K562 (cell line): ENCODE measurements at regions not wholly inside any gene's neighbourhood (a gene's known extent, or its start where the extent isn't known, plus 50 kb on each side); places are given as distances from the start of the nearest gene placed in this dataset.

ENCODE experiments used
- CAMTA2 ChIP-seq: fragments of 250-450 bp; sonication (Bioruptor Pico); conservative IDR thresholded peaks from 2 replicates; pipeline ENCODE4 v1.5.1; 2022
- CHCHD3 ChIP-seq: fragments of 250-450 bp; sonication (Bioruptor Pico); IDR thresholded peaks from 2 replicates; pipeline ENCODE4 v2.1.2; 2022; ENCODE audit warnings: mild to moderate bottlenecking
- KDM4B ChIP-seq, 2 experiments: fragments of 450-650 bp in 1 of 2; sonication (generic) in 1 of 2; IDR thresholded peaks; 2 replicates each; pipeline ENCODE4 v1.6.1; 2016 to 2017; ENCODE audit warnings: borderline replicate concordance in 2 of 2, antibody characterized with exemption in 1 of 2, low read depth in 1 of 2, mild to moderate bottlenecking in 1 of 2
- MED1 ChIP-seq: sonication (generic); formaldehyde crosslinking; IDR thresholded peaks from 2 replicates; pipeline ENCODE4 v1.8.1; 2023; ENCODE audit warnings: missing genetic modification reagents, borderline replicate concordance
- MTA3 ChIP-seq: fragments of 450-650 bp; formaldehyde crosslinking; IDR thresholded peaks from 2 replicates; pipeline ENCODE4 v1.6.1; 2017; ENCODE audit warnings: mild to moderate bottlenecking, borderline replicate concordance
- RAD51 ChIP-seq: fragments of 450-650 bp; IDR thresholded peaks from 2 replicates; pipeline ENCODE4 v1.7.1; 2016; ENCODE audit warnings: low read depth, mild to moderate bottlenecking, borderline replicate concordance
- ZC3H11A ChIP-seq: IDR thresholded peaks from 2 replicates; pipeline ENCODE4 v1.6.1; 2012; ENCODE audit warnings: low read depth, low read length, improper control_type of control experiment
- ZNF134 ChIP-seq: fragments of 250-450 bp; sonication (Bioruptor Pico); conservative IDR thresholded peaks from 2 replicates; pipeline ENCODE4 v1.4.0; 2020
- TF ChIP-seq, protein P1 (sequence below): sonication (generic); formaldehyde crosslinking; IDR thresholded peaks from 2 replicates; pipeline ENCODE4 v1.8.0; 2022; ENCODE audit warnings: mild to moderate bottlenecking, missing genetic modification reagents
- TF ChIP-seq, protein P2 (sequence below): sonication (generic); formaldehyde crosslinking; IDR thresholded peaks from 2 replicates; pipeline ENCODE4 v1.5.0; 2020; ENCODE audit warnings: missing genetic modification reagents
- TF ChIP-seq, protein P3 (sequence below), 2 experiments: IDR thresholded peaks in 1 of 2; conservative IDR thresholded peaks in 1 of 2; 2 replicates each; pipeline ENCODE4 v1.6.1; 2016; ENCODE audit warnings: low read depth in 2 of 2, mild to moderate bottlenecking in 1 of 2, missing compliant biosample characterization in 1 of 2, missing genetic modification characterization in 1 of 2, moderate library complexity in 1 of 2

DNA sequence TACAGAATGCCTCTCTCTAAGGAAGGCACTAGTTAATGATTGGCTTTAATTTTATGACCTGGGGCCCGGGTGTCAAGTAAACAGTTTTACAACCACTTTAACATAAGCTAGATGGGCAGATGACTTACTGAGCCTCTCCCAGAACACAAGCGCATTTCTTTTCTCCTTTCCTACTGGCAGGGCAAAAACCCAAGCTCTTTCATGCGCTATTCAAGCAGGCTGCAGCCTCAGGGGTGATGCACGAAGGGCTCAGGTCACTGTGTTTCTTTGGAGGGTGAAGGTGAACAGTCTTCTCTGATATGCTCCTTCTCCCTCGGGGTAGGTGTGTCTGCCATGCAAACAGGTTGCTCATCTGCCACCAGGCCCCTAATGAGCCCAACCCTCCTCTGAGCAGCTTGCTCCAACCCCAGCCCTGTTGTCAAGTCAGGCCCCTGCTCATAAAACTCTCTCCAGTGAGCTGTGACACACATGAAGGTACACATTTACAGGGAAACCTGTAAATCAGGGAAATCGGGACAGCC, 73.5 kb upstream of the CDH4 start (continued):
- TF ChIP-seq, protein P1, sequence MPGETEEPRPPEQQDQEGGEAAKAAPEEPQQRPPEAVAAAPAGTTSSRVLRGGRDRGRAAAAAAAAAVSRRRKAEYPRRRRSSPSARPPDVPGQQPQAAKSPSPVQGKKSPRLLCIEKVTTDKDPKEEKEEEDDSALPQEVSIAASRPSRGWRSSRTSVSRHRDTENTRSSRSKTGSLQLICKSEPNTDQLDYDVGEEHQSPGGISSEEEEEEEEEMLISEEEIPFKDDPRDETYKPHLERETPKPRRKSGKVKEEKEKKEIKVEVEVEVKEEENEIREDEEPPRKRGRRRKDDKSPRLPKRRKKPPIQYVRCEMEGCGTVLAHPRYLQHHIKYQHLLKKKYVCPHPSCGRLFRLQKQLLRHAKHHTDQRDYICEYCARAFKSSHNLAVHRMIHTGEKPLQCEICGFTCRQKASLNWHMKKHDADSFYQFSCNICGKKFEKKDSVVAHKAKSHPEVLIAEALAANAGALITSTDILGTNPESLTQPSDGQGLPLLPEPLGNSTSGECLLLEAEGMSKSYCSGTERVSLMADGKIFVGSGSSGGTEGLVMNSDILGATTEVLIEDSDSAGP: no peak
- TF ChIP-seq MTA3: no peak
- TF ChIP-seq RAD51: no peak
- TF ChIP-seq ZNF134: no peak
- TF ChIP-seq CAMTA2 (CRISPR knock-in tag): no peak
- no peak for TF ChIP-seq CHCHD3 (CRISPR knock-in tag)
- TF ChIP-seq MED1: no peak
- TF ChIP-seq, protein P2, sequence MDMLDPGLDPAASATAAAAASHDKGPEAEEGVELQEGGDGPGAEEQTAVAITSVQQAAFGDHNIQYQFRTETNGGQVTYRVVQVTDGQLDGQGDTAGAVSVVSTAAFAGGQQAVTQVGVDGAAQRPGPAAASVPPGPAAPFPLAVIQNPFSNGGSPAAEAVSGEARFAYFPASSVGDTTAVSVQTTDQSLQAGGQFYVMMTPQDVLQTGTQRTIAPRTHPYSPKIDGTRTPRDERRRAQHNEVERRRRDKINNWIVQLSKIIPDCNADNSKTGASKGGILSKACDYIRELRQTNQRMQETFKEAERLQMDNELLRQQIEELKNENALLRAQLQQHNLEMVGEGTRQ (CRISPR knock-in tag): no peak
- no peak for TF ChIP-seq KDM4B (IDR thresholded peaks at IDR 0.05; ENCODE audit: borderline replicate concordance in 2 of 2, low read depth in 1 of 2)
- TF ChIP-seq, protein P3, sequence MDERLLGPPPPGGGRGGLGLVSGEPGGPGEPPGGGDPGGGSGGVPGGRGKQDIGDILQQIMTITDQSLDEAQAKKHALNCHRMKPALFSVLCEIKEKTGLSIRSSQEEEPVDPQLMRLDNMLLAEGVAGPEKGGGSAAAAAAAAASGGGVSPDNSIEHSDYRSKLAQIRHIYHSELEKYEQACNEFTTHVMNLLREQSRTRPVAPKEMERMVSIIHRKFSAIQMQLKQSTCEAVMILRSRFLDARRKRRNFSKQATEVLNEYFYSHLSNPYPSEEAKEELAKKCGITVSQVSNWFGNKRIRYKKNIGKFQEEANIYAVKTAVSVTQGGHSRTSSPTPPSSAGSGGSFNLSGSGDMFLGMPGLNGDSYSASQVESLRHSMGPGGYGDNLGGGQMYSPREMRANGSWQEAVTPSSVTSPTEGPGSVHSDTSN (CRISPR knock-in tag; IDR thresholded peaks at IDR 0.05; ENCODE audit: low read depth): no peak
- TF ChIP-seq, protein P3 (tag; conservative IDR thresholded peaks at IDR 0.05; ENCODE audit: low read depth): no peak
- TF ChIP-seq ZC3H11A: no peak
